Kidney (tissue), 13 donors: ENCODE measurements at regions not wholly inside any gene's neighbourhood (a gene's known extent, or its start where the extent isn't known, plus 50 kb on each side); places are given as distances from the start of the nearest gene placed in this dataset.
A peak's percentile ranks its signal among the peaks of the same experiment; 100 is the strongest.

ENCODE experiments used
- DNase-seq, 5 donors: peaks; one replicate each; pipeline ENCODE4 v3.0.0-alpha.2; 2013 to 2020
- FAIRE-seq: peaks from 2 replicates; lab custom pipeline; 2012; peaks lifted over from hg19 to GRCh38; lab: Jason Lieb, UNC
- H3K27ac ChIP-seq, 2 donors: one replicate each; pipeline ENCODE4 v1.7.0; 2013; ENCODE audit warnings: low read depth in 2 of 2, low read length in 2 of 2, inconsistent platforms in 1 of 2
- H3K27me3 ChIP-seq: one replicate; pipeline ENCODE4 v1.7.1; 2013; ENCODE audit warnings: low read length, inconsistent platforms; ENCODE audit not compliant: control insufficient read depth, insufficient read depth
- H3K36me3 ChIP-seq, 3 donors: one replicate each; pipeline versions ENCODE4 v1.7.0 to v1.7.1; 2013; ENCODE audit warnings: low read length in 3 of 3, control low read depth in 1 of 3, inconsistent platforms in 1 of 3; ENCODE audit not compliant: insufficient read depth in 3 of 3, control insufficient read depth in 2 of 3
- H3K4me1 ChIP-seq, 3 donors: one replicate each; pipeline versions ENCODE4 v1.7.0 to v1.7.1; 2013; ENCODE audit warnings: low read length in 3 of 3, inconsistent platforms in 1 of 3, low read depth in 1 of 3; ENCODE audit not compliant: control insufficient read depth in 2 of 3, insufficient read depth in 2 of 3
- H3K4me3 ChIP-seq, 3 donors: one replicate each; pipeline versions ENCODE4 v1.7.0 to v1.8.1; 2013; ENCODE audit warnings: low read length in 3 of 3, control low read depth in 1 of 3, inconsistent platforms in 1 of 3
- H3K9ac ChIP-seq, 3 donors: one replicate each; pipeline versions ENCODE4 v1.7.0 to v1.7.1; 2013; ENCODE audit warnings: low read length in 3 of 3, control low read depth in 1 of 3, inconsistent platforms in 1 of 3
- H3K9me3 ChIP-seq, 3 donors: one replicate each; pipeline versions ENCODE4 v1.7.0 to v1.7.1; 2013; ENCODE audit warnings: low read length in 3 of 3, control low read depth in 1 of 3, inconsistent platforms in 1 of 3; ENCODE audit not compliant: control insufficient read depth in 2 of 3, insufficient read depth in 1 of 3
- intact Hi-C: fragments of 100-400 bp; cut with DNase I; formaldehyde crosslinking; loops from one replicate; pipeline ENCODE4 v1.11.1; 2022
- TF ChIP-seq, protein P1 (sequence below): IDR thresholded peaks from 3 replicates; pipeline ENCODE4 v1.5.1; 2012; ENCODE audit warnings: mild to moderate bottlenecking, moderate library complexity, borderline replicate concordance; ENCODE audit not compliant: insufficient read depth; ENCODE audit errors: extremely low read depth
- donor health status: control.
- donor health status: control.
- donor health status: control.
- donor health status: control.
- donor health status: control.
- donor health status: DM: yes; HTN: yes; CAD: no.
- donor health status: Normal renal cell carcinoma (clear cell type).

DNA sequence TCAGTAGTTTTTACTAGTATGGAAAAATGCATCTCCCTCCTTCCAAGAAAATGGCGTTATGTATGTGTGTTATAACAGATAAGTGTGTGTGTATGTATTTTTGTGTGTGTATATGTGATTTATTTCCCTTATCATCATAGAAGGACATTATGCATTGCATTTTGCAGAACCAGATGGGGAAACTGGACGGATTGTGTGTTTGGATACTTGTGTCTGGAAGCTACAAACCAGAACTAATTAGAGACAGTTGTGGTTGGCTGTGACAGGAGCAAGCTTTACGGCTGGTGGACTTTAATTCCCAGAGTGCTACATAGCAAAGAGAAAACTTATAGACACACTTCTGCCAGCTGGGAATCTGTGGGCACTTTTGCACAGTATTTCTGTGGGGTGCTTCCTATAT lies 162.5 kb downstream of the RWDD3 start:
- no peak overlapping the region for H3K9ac ChIP-seq
- no peaks in the 10 kb centered on the region for H3K4me1 ChIP-seq
- TF ChIP-seq, protein P1, sequence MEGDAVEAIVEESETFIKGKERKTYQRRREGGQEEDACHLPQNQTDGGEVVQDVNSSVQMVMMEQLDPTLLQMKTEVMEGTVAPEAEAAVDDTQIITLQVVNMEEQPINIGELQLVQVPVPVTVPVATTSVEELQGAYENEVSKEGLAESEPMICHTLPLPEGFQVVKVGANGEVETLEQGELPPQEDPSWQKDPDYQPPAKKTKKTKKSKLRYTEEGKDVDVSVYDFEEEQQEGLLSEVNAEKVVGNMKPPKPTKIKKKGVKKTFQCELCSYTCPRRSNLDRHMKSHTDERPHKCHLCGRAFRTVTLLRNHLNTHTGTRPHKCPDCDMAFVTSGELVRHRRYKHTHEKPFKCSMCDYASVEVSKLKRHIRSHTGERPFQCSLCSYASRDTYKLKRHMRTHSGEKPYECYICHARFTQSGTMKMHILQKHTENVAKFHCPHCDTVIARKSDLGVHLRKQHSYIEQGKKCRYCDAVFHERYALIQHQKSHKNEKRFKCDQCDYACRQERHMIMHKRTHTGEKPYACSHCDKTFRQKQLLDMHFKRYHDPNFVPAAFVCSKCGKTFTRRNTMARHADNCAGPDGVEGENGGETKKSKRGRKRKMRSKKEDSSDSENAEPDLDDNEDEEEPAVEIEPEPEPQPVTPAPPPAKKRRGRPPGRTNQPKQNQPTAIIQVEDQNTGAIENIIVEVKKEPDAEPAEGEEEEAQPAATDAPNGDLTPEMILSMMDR, result no peak
- FAIRE-seq (no peak), DNase-seq (no peak)
- no peak overlapping the region for H3K27ac ChIP-seq
- no peaks in the 10 kb centered on the region for H3K27me3 ChIP-seq
- no peaks in the 10 kb centered on the region for H3K36me3 ChIP-seq
- H3K4me3 ChIP-seq, result no peak overlapping the region
- peaks cover 0 to 4% (median 0%) of the 10 kb centered on the region in 3 donors for H3K9me3 ChIP-seq
- intact Hi-C loops, result no loop called here

DNA sequence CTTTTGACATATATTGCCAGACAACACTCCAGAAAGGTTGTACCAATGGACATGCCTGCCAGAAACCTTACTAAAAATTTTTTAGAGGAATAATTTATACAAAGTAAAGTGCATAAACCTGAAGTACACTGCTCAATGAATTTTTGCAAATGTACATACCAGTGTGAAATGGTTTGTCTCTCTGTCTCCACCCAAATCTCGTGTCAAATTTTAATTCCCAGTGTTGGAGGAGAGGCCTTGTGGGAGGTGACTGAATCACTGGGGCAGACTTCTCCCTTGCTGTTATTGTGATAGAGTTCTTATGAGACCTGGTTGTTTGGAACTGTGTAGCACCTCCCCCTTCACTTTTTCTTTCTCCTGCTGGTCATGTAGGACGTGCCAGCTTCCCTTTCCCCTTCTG lies 168.8 kb downstream of the RWDD3 start:
- no peaks in the 10 kb centered on the region for H3K36me3 ChIP-seq
- TF ChIP-seq, protein P1, result no peak
- DNase-seq (no peak), FAIRE-seq (no peak)
- intact Hi-C loops, result no loop called here
- peaks cover 0 to 4% (median 0%) of the 10 kb centered on the region in 3 donors for H3K9me3 ChIP-seq
- no peaks in the 10 kb centered on the region for H3K27me3 ChIP-seq
- no peak overlapping the region for H3K27ac ChIP-seq
- H3K9ac ChIP-seq, result no peak overlapping the region
- no peaks in the 10 kb centered on the region for H3K4me1 ChIP-seq
- no peak overlapping the region for H3K4me3 ChIP-seq

DNA sequence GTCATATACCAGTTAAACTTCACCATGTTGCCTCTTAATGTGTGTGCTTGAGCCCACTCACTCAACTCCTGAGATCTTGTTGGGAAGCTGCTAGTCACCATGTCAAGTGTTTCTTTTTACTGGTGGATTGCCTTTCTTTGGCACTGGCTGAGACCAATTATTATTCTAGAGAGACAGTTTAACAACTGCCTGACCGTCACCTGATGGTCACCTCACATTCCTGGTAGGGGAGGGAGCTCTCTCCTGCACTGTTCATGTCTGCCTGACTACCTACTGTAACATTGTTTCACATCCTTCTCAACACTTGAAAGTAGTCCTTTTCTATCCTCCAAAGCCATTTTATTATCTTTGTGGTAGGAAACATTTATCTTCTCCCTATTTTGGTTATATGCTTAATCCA lies 172.3 kb downstream of the RWDD3 start:
- no peaks in the 10 kb centered on the region for H3K4me1 ChIP-seq
- no peak overlapping the region for H3K27ac ChIP-seq
- TF ChIP-seq, protein P1, result no peak
- intact Hi-C loops, result no loop called here
- H3K9me3 ChIP-seq, result peaks cover 0 to 4% (median 0%) of the 10 kb centered on the region in 3 donors
- H3K9ac ChIP-seq, result no peak overlapping the region
- no peak overlapping the region for H3K4me3 ChIP-seq
- H3K36me3 ChIP-seq, result no peaks in the 10 kb centered on the region
- DNase-seq (peak in 1 of 5 donors; percentile 21), FAIRE-seq (no peak)
- H3K27me3 ChIP-seq, result no peaks in the 10 kb centered on the region
